ENCODE measurements at regions not wholly inside any gene's neighbourhood (a gene's known extent, or its start where the extent isn't known, plus 50 kb on each side); places are given as distances from the start of the nearest gene placed in this dataset.

GRCh38 chr7:57256637-57257375 lies 124.6 kb upstream of the ZNF479 start:
- CTCF ChIA-PET, result no interaction called here
- Mint-ChIP-seq H3K4me3 (no peak overlapping the region), H3K27me3 (no peaks in the 10 kb centered on the region), H3K36me3 (ENCODE audit: low read depth) (no peaks in the 10 kb centered on the region), H3K27ac (no peak overlapping the region), H3K4me1 (ENCODE audit: low read depth) (no peaks in the 10 kb centered on the region), H3K9me3 (peaks cover 8% of the 10 kb centered on the region)
- DNase-seq (no peak), ATAC-seq (no peak)
- intact Hi-C loops (cut with micrococcal nuclease), result no loop called here
- no peak for TF ChIP-seq CTCF (IDR thresholded peaks at IDR 0.05)
- POLR2A ChIA-PET, result no interaction called here

- intact Hi-C loops (cut with micrococcal nuclease), result no loop called here
- TF ChIP-seq CTCF (IDR thresholded peaks at IDR 0.05), result no peak
- ATAC-seq (no peak), DNase-seq (no peak)
- CTCF ChIA-PET, result no interaction called here
- H3K4me3 Mint-ChIP-seq, result no peak overlapping the region
- H3K36me3 Mint-ChIP-seq (ENCODE audit: low read depth), result peaks cover 4% of the 10 kb centered on the region
- H3K27ac Mint-ChIP-seq, result no peak overlapping the region
- peaks cover 42% of the 10 kb centered on the region for H3K9me3 Mint-ChIP-seq
- H3K4me1 Mint-ChIP-seq (ENCODE audit: low read depth), result no peaks in the 10 kb centered on the region
- H3K27me3 Mint-ChIP-seq, result no peaks in the 10 kb centered on the region
- POLR2A ChIA-PET, result no interaction called here
Measured at GRCh38 chr7:57274535-57275283, 142.5 kb upstream of the ZNF479 start.

- Mint-ChIP-seq H3K9me3 (peaks cover 15% of the 10 kb centered on the region), H3K27ac (no peak overlapping the region), H3K4me3 (no peak overlapping the region), H3K36me3 (ENCODE audit: low read depth) (no peaks in the 10 kb centered on the region), H3K4me1 (ENCODE audit: low read depth) (no peaks in the 10 kb centered on the region), H3K27me3 (no peaks in the 10 kb centered on the region)
- DNase-seq (no peak), ATAC-seq (no peak)
- intact Hi-C loops (cut with micrococcal nuclease), result no loop called here
- POLR2A ChIA-PET, result no interaction called here
- no peak for TF ChIP-seq CTCF (IDR thresholded peaks at IDR 0.05)
- CTCF ChIA-PET, result no interaction called here
Measured at GRCh38 chr7:57300747-57301146, 149.2 kb upstream of the ZNF716 start.

- no peak overlapping the region for H3K27ac Mint-ChIP-seq
- no peaks in the 10 kb centered on the region for H3K4me1 Mint-ChIP-seq (ENCODE audit: low read depth)
- H3K27me3 Mint-ChIP-seq, result no peaks in the 10 kb centered on the region
- POLR2A ChIA-PET, result no interaction called here
- ATAC-seq (peak; percentile 56), DNase-seq (peak; percentile 1)
- no peaks in the 10 kb centered on the region for H3K36me3 Mint-ChIP-seq (ENCODE audit: low read depth)
- TF ChIP-seq CTCF (IDR thresholded peaks at IDR 0.05), result peak; percentile 34
- CTCF ChIA-PET, result no interaction called here
- intact Hi-C loops (cut with micrococcal nuclease), result no loop called here
- H3K4me3 Mint-ChIP-seq, result no peak overlapping the region
- peaks cover 21% of the 10 kb centered on the region for H3K9me3 Mint-ChIP-seq
Measured at GRCh38 chr7:57305192-57305748, 144.7 kb upstream of the ZNF716 start.
